NCI-H1436 (cell line): ENCODE measurements at regions not wholly inside any gene's neighbourhood (a gene's known extent, or its start where the extent isn't known, plus 50 kb on each side); places are given as distances from the start of the nearest gene placed in this dataset.

Source experiments
- DNase-seq: peaks from one replicate; lab custom pipeline; 2025; lab: John Stamatoyannopoulos, UW

GRCh38 chr1:62370594-62370993, 51.4 kb upstream of the KANK4 start:
- DNase-seq: no peak

- DNase-seq: no peak
Measured at GRCh38 chr1:62371375-62371774, 52.1 kb upstream of the KANK4 start.

GRCh38 chr1:62373221-62373620, 54.0 kb upstream of the KANK4 start:
- DNase-seq: no peak

GRCh38 chr1:62377043-62377562, 57.9 kb upstream of the KANK4 start:
- no peak for DNase-seq

- no peak for DNase-seq
Measured at GRCh38 chr1:62380181-62380580, 56.7 kb upstream of the USP1 start.

GRCh38 chr1:62381831-62382657, 54.8 kb upstream of the USP1 start:
- DNase-seq: no peak

GRCh38 chr1:62382658-62382955, 54.2 kb upstream of the USP1 start:
- DNase-seq: no peak

- peak; percentile 47 for DNase-seq
Measured at GRCh38 chr1:62384276-62385005, 52.4 kb upstream of the USP1 start.

GRCh38 chr1:62385923-62386322, 50.9 kb upstream of the USP1 start:
- DNase-seq: no peak

GRCh38 chr1:62386351-62387121, 50.3 kb upstream of the USP1 start:
- DNase-seq: no peak
